ENCODE measurements at regions not wholly inside any gene's neighbourhood (a gene's known extent, or its start where the extent isn't known, plus 50 kb on each side); places are given as distances from the start of the nearest gene placed in this dataset.

DNA sequence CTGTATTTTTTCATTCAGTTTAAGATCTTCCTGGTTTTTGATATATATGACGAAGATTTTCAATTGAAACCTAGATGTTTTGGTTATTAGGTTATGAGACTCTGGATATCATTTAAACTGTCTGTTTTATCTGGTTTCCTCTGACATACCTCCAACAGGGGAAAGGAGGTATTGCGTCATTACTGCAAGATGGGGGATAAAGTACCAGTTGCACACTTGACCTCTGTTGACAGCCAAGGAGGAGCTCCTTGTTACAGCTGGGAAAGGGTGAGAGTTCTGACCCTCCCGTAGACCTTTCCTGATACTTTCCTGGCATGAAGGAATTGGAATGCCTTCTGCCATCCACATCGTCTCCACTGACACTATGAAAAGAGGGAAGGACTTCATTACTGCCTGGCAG lies 82.0 kb upstream of the SHISA2 start:
- no peaks in the 10 kb centered on the region for H3K79me2 ChIP-seq (ENCODE audit: insufficient read depth, low read length)
- ChIA-PET RAD21 (ENCODE audit: low non-redundant PET in 1 of 2, low total read pairs in 2 of 2, uncharacterized antibody in 2 of 2, unreplicated experiment in 2 of 2) (no interaction called here), CTCF (interaction anchor here (1.0 kb wide), 1 partner anchor 565 kb away, joined by 3 read pairs; no protein-coding TSS in a partner anchor), POLR2A (no interaction called here)
- no TSS peak for BruUV-seq (replicated peaks)
- no peak overlapping the region for H2AFZ ChIP-seq (ENCODE audit: low read depth, low read length, poor library complexity, severe bottlenecking)
- peaks cover 25% of the 10 kb centered on the region for H3K27me3 ChIP-seq (ENCODE audit: insufficient read depth, low read length)
- H3K4me1 ChIP-seq (ENCODE audit: control insufficient read depth in 1 of 2, insufficient read depth in 2 of 2, low read length in 2 of 2) = no peaks in the 10 kb centered on the region
- no peaks in the 10 kb centered on the region for H3K9me3 ChIP-seq (ENCODE audit: control insufficient read depth in 1 of 2, insufficient read depth in 1 of 2, low read depth in 1 of 2, low read length in 2 of 2)
- ATAC-seq (no peak), DNase-seq (ENCODE audit: low read depth, low spot score) (no peak)
- intact Hi-C loops (cut with micrococcal nuclease) = no loop called here
- H3K9ac ChIP-seq (ENCODE audit: low read length) = no peak overlapping the region
- no peak overlapping the region for H3K4me2 ChIP-seq (ENCODE audit: low read length)
- TF ChIP-seq ELF1 (IDR thresholded peaks at IDR 0.05; ENCODE audit: borderline replicate concordance, low read depth) (no peak), ZNF274 (IDR thresholded peaks at IDR 0.05; ENCODE audit: low read depth, low read length) (no peak), ZFX (IDR thresholded peaks at IDR 0.05) (no peak), FOSL1 (IDR thresholded peaks at IDR 0.05; ENCODE audit: low read depth) (no peak), EGR1 (IDR thresholded peaks at IDR 0.05; ENCODE audit: low read depth) (no peak), REST (IDR thresholded peaks at IDR 0.05; ENCODE audit: low read depth) (no peak), CEBPB (IDR thresholded peaks at IDR 0.05; ENCODE audit: low read depth) (no peak), SIN3A (IDR thresholded peaks at IDR 0.05; ENCODE audit: low read depth) (no peak), RAD21 (IDR thresholded peaks at IDR 0.05; ENCODE audit: low read depth) (no peak), EZH2phosphoT487 (IDR thresholded peaks at IDR 0.05; ENCODE audit: borderline replicate concordance) (no peak), SP1 (IDR thresholded peaks at IDR 0.05; ENCODE audit: low read depth) (no peak), CTCF (IDR thresholded peaks at IDR 0.05 in 2 of 3, conservative IDR thresholded peaks at IDR 0.05 in 1 of 3; ENCODE audit: borderline replicate concordance in 1 of 3, insufficient read depth in 1 of 3, low read depth in 2 of 3, low read length in 2 of 3) (no peak), TCF7L2 (IDR thresholded peaks at IDR 0.05; ENCODE audit: borderline replicate concordance, extremely low read depth, insufficient read depth, insufficient read length) (no peak), SRF (IDR thresholded peaks at IDR 0.05; ENCODE audit: low read depth) (no peak), POLR2AphosphoS5 (IDR thresholded peaks at IDR 0.05; ENCODE audit: low read depth, low read length) (no peak)
- TF ChIP-seq, protein P1, sequence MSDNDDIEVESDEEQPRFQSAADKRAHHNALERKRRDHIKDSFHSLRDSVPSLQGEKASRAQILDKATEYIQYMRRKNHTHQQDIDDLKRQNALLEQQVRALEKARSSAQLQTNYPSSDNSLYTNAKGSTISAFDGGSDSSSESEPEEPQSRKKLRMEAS (IDR thresholded peaks at IDR 0.05) = no peak
- TF ChIP-seq, protein P2, sequence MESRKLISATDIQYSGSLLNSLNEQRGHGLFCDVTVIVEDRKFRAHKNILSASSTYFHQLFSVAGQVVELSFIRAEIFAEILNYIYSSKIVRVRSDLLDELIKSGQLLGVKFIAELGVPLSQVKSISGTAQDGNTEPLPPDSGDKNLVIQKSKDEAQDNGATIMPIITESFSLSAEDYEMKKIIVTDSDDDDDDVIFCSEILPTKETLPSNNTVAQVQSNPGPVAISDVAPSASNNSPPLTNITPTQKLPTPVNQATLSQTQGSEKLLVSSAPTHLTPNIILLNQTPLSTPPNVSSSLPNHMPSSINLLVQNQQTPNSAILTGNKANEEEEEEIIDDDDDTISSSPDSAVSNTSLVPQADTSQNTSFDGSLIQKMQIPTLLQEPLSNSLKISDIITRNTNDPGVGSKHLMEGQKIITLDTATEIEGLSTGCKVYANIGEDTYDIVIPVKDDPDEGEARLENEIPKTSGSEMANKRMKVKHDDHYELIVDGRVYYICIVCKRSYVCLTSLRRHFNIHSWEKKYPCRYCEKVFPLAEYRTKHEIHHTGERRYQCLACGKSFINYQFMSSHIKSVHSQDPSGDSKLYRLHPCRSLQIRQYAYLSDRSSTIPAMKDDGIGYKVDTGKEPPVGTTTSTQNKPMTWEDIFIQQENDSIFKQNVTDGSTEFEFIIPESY (IDR thresholded peaks at IDR 0.05; ENCODE audit: extremely low read depth, insufficient replicate concordance, low read length) = no peak
- TF ChIP-seq, protein P3, sequence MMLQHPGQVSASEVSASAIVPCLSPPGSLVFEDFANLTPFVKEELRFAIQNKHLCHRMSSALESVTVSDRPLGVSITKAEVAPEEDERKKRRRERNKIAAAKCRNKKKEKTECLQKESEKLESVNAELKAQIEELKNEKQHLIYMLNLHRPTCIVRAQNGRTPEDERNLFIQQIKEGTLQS (IDR thresholded peaks at IDR 0.05) = no peak
- H3K27ac ChIP-seq (ENCODE audit: low read depth, low read length) = no peak overlapping the region
- H3K4me3 ChIP-seq (replicated peaks in 1 of 2; ENCODE audit: low read depth in 1 of 2, low read length in 2 of 2) = no peak overlapping the region
- H3K36me3 ChIP-seq (ENCODE audit: control insufficient read depth in 1 of 2, insufficient read depth in 2 of 2, low read length in 2 of 2) = no peaks in the 10 kb centered on the region
- H4K20me1 ChIP-seq (ENCODE audit: insufficient read depth) = no peaks in the 10 kb centered on the region
- no peaks in the 10 kb centered on the region for H3K9me2 ChIP-seq (ENCODE audit: insufficient read depth)
